NCI-H1694 treated with DMSO at 0.1 percent for 48 hours (cell line): ENCODE measurements at regions not wholly inside any gene's neighbourhood (a gene's known extent, or its start where the extent isn't known, plus 50 kb on each side); places are given as distances from the start of the nearest gene placed in this dataset.

Experiments
- DNase-seq: peaks from one replicate; lab custom pipeline; 2025; lab: John Stamatoyannopoulos, UW

GRCh38 chr3:24937228-24937627, 442.6 kb upstream of the THRB start:
- DNase-seq = no peak

- DNase-seq = no peak
Measured at GRCh38 chr3:24937780-24938179, 443.1 kb upstream of the THRB start.

- DNase-seq = no peak
Measured at GRCh38 chr3:24943961-24944360, 449.3 kb upstream of the THRB start.

GRCh38 chr3:24944805-24945520, 450.3 kb upstream of the THRB start:
- no peak for DNase-seq

GRCh38 chr3:24945563-24945962, 450.9 kb upstream of the THRB start:
- DNase-seq = no peak

GRCh38 chr3:24947103-24947502, 452.5 kb upstream of the THRB start:
- no peak for DNase-seq

GRCh38 chr3:24951180-24951579, 456.5 kb upstream of the THRB start:
- no peak for DNase-seq

GRCh38 chr3:24952388-24952787, 457.7 kb upstream of the THRB start:
- no peak for DNase-seq

- no peak for DNase-seq
Measured at GRCh38 chr3:24953060-24953771, 458.6 kb upstream of the THRB start.

- no peak for DNase-seq
Measured at GRCh38 chr3:24956613-24957012, 462.0 kb upstream of the THRB start.

- no peak for DNase-seq
Measured at GRCh38 chr3:24958271-24958670, 463.6 kb upstream of the THRB start.

GRCh38 chr3:24958910-24959447, 464.3 kb upstream of the THRB start:
- no peak for DNase-seq

- peak; percentile 24 for DNase-seq
Measured at GRCh38 chr3:24963762-24964625, 464.1 kb upstream of the RARB start.

GRCh38 chr3:24965706-24966385, 462.2 kb upstream of the RARB start:
- no peak for DNase-seq

- DNase-seq = no peak
Measured at GRCh38 chr3:24968036-24968435, 460.0 kb upstream of the RARB start.

GRCh38 chr3:24972491-24972890, 455.6 kb upstream of the RARB start:
- no peak for DNase-seq

GRCh38 chr3:24981309-24981708, 446.8 kb upstream of the RARB start:
- DNase-seq = no peak

- no peak for DNase-seq
Measured at GRCh38 chr3:24981924-24982323, 446.1 kb upstream of the RARB start.

- no peak for DNase-seq
Measured at GRCh38 chr3:24985668-24986067, 442.4 kb upstream of the RARB start.

- no peak for DNase-seq
Measured at GRCh38 chr3:24986612-24987011, 441.5 kb upstream of the RARB start.

GRCh38 chr3:24999357-24999756, 428.7 kb upstream of the RARB start:
- no peak for DNase-seq
